AG04449 (cell line): ENCODE measurements at regions not wholly inside any gene's neighbourhood (a gene's known extent, or its start where the extent isn't known, plus 50 kb on each side); places are given as distances from the start of the nearest gene placed in this dataset.

ENCODE experiments used
- CTCF ChIA-PET: fragments of 350-600 bp; formaldehyde crosslinking; extraction: SDS; loops from one replicate; lab custom pipeline; 2021; ENCODE audit warnings: antibody characterized with exemption; lab: Yijun Ruan, JAX
- POLR2A ChIA-PET: fragments of 400-600, 350-600 bp; formaldehyde crosslinking; extraction: SDS; loops from one replicate; lab custom pipeline; 2020; ENCODE audit warnings: antibody characterized with exemption, inconsistent platforms; lab: Yijun Ruan, JAX
- DNase-seq: peaks from one replicate; pipeline ENCODE4 v3.0.0-alpha.2; 2010; ENCODE audit warnings: low read depth, low spot score
- H3K4me3 ChIP-seq: 2 replicates; pipeline ENCODE4 v1.5.1; 2011; ENCODE audit warnings: low read depth, mild to moderate bottlenecking, control low read depth, low read length
- TF ChIP-seq, protein P1 (sequence below): IDR thresholded peaks from one replicate; pipeline ENCODE4 v1.5.1; 2011; ENCODE audit warnings: mild to moderate bottlenecking, moderate library complexity, low read length, control low read depth, inconsistent platforms; ENCODE audit not compliant: insufficient read depth; ENCODE audit errors: missing control alignments

DNA sequence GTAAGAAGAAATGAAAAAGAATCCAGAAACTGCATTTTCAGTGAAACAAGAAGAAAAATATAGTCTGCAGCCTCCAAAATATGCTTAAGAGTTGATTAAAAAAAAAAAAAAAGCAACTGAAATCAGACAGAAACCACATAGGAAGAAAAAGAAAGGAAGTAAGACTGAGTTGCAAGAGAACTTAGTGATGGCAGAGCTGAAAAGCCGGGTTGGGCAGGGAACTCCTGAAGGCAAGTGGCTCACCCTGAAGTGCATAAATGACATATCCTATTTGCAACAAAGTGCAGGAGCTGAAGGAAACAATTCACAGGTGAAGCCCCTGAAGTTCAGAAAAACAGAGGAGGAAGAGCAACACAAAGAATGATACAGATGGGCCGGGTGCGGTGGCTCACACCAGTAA, 108.8 kb upstream of the SLC25A36 start:
- POLR2A ChIA-PET, result no interaction called here
- no peak overlapping the region for H3K4me3 ChIP-seq
- CTCF ChIA-PET, result no interaction called here
- TF ChIP-seq, protein P1, sequence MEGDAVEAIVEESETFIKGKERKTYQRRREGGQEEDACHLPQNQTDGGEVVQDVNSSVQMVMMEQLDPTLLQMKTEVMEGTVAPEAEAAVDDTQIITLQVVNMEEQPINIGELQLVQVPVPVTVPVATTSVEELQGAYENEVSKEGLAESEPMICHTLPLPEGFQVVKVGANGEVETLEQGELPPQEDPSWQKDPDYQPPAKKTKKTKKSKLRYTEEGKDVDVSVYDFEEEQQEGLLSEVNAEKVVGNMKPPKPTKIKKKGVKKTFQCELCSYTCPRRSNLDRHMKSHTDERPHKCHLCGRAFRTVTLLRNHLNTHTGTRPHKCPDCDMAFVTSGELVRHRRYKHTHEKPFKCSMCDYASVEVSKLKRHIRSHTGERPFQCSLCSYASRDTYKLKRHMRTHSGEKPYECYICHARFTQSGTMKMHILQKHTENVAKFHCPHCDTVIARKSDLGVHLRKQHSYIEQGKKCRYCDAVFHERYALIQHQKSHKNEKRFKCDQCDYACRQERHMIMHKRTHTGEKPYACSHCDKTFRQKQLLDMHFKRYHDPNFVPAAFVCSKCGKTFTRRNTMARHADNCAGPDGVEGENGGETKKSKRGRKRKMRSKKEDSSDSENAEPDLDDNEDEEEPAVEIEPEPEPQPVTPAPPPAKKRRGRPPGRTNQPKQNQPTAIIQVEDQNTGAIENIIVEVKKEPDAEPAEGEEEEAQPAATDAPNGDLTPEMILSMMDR, result no peak
- no peak for DNase-seq

DNA sequence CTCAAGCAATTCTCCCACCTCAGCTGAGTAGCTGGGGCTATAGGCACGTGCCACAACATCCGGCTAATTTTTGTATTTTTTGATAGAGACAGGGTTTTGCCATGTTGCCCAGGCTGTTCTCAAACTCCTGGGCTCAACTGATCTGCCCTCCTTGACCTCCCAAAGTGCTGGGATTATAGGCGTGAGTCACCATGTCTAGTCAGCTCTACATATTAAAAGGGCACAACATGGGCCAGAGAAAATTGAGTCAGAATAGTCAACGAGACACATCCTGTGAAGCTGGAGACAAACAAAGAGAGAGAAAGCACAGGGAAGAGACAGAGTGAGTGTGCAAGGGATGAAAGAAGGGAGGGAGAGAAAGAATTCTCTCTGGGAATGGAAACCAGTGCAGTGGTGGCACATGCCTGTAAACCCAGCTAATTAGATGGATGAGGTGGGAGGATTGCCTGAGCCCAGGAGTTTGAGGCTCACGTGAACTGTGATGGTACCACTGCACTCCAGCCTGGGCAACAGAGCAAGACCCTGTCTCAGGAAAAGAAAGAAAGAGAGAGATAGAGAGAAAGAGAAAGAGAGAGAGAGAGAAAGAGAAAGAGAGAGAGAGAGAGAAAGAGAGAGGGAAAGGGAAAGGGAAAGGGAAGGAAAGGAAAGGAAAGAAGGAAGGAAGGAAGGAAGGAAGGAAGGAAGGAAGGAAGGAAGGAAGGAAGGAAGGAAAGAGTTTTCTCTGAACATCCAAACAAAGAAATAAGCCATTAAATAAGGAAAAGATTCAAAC, 107.2 kb upstream of the SLC25A36 start:
- POLR2A ChIA-PET, result no interaction called here
- no peak overlapping the region for H3K4me3 ChIP-seq
- no peak for DNase-seq
- CTCF ChIA-PET, result no interaction called here
- TF ChIP-seq, protein P1, result no peak

DNA sequence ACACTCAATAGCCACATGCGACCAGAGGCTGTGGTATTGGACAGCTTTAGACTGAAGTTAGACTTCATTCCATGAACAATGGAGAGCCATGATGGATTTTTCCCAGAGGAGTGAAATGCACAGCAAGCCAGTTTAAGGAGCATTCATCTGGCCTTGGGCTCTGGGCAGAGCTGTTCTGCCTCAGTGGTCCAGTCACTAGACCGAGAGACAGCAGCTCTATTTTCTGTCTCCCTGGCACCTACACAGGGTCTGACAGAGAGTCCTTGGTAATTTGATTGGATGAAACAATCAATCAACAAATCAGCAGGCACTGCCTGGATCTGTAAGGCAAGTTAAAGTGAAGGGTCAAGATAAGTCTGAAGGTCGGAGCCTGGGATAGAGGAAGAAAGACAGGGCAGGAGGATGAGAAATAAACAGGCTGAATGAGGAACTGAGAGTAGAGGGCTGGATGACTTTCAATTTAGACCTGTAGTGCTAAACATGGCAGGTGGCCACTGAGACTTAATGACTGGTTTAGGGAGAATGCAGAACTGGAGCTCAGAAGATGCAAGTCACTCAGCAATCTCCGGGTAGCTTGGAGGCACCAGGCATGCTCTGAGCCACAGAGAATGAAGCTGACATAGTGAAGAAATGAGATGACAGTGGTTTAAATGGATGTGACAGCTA, 98.5 kb upstream of the SLC25A36 start:
- ChIA-PET POLR2A (no interaction called here), CTCF (interaction anchor here (1.0 kb wide), 1 partner anchor 80 kb away, joined by 3 read pairs; no protein-coding TSS in a partner anchor)
- no peak for DNase-seq
- TF ChIP-seq, protein P1, result no peak
- no peak overlapping the region for H3K4me3 ChIP-seq

DNA sequence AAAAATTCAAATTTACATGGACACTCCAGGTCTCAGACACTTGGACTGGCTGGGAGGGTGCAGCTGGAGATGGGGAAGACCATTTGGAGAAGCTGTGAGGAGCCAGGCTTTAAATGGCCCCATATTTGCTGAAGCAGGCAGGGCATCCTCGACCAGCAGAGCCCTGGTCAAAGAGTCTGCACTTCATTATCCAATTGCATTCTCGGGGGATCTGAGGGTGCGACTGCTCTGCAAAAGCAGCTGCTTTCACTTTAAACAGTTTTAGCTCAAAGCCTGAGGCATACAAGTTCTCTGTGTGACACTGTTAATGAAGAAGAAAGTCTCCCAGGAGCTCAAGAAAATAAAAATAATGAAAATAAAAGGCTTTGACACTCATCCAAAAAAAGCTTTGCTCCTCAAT, 98.0 kb upstream of the SLC25A36 start:
- no peak for DNase-seq
- no peak overlapping the region for H3K4me3 ChIP-seq
- ChIA-PET POLR2A (no interaction called here), CTCF (no interaction called here)
- TF ChIP-seq, protein P1, result no peak

DNA sequence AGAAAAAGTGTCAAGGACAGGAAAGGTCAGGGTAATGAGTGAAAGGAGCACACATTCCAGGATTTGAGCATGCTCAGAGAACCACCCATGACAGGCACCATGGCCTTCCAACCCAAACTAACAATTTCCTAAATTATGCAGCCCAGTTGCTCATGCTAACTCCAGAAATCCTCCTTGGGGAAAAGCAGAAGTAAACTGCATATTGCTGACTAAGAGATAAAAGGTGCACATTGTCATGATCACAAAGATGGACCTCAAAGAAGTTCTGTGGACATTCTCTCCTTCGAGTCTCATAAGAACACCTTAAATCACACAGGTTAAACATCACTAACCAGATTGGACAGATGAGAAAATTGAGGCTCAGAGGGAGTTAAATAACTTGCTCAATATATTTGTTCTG, 97.6 kb upstream of the SLC25A36 start:
- no peak overlapping the region for H3K4me3 ChIP-seq
- CTCF ChIA-PET, result no interaction called here
- TF ChIP-seq, protein P1, result no peak
- no peak for DNase-seq
- POLR2A ChIA-PET, result no interaction called here

DNA sequence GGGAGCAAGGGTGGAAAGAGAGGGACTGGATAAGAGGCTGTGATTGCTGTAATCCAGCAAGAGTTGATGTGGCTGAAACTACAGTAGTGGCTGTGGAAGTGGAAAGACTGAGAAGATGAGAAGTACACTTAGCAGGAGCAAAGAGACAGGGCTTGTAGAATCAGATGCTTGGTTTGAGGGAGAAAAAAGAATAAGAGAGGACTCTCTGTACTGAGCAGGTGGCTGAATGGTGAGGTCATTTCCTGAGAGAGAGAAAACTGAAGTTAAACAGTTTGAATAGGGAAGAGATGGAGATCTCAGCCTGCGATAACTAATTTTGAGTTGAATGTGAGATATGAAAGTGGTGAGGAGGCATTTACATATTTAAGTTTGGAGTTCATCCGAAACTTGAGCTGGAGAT, 95.8 kb upstream of the SLC25A36 start:
- DNase-seq, result no peak
- CTCF ChIA-PET, result interaction anchor here (0.7 kb wide), 1 partner anchor 18 kb away, joined by 3 read pairs; no protein-coding TSS in a partner anchor
- H3K4me3 ChIP-seq, result no peak overlapping the region
- TF ChIP-seq, protein P1, result no peak
- POLR2A ChIA-PET, result no interaction called here
